Mesothelial cell of epicardium (in vitro differentiated cells): ENCODE measurements at regions not wholly inside any gene's neighbourhood (a gene's known extent, or its start where the extent isn't known, plus 50 kb on each side); places are given as distances from the start of the nearest gene placed in this dataset.

Source experiments
- DNase-seq, 2 experiments: peaks; one replicate each; pipeline ENCODE4 v3.0.0; 2021; ENCODE audit warnings: low spot score in 2 of 2; ENCODE audit not compliant: unreplicated experiment in 2 of 2
- H3K27ac Mint-ChIP-seq: 2 replicates; pipeline ENCODE4 v1.8.0; 2021; ENCODE audit warnings: mixed read lengths
- H3K27me3 Mint-ChIP-seq: 2 replicates; pipeline ENCODE4 v1.8.0; 2021; ENCODE audit warnings: low read depth, mixed read lengths
- H3K36me3 Mint-ChIP-seq: 2 replicates; pipeline ENCODE4 v1.8.0; 2021; ENCODE audit warnings: mixed read lengths
- H3K4me1 Mint-ChIP-seq: 2 replicates; pipeline ENCODE4 v1.8.0; 2021; ENCODE audit warnings: mixed read lengths
- H3K4me3 Mint-ChIP-seq: 2 replicates; pipeline ENCODE4 v1.8.0; 2021; ENCODE audit warnings: mild to moderate bottlenecking, moderate library complexity, mixed read lengths
- H3K9me3 Mint-ChIP-seq: 2 replicates; pipeline ENCODE4 v1.8.0; 2021; ENCODE audit warnings: mixed read lengths
- CTCF ChIP-seq: fragments of 200-600 bp; sonication (generic); IDR thresholded peaks from one replicate; pipeline ENCODE4 v1.5.0; 2021; ENCODE audit warnings: antibody characterized with exemption; ENCODE audit not compliant: unreplicated experiment

GRCh38 chr14:38135106-38135867 is 72.4 kb upstream of the SSTR1 start:
- H3K27me3 Mint-ChIP-seq: no peaks in the 10 kb centered on the region
- peaks cover 12% of the 10 kb centered on the region for H3K9me3 Mint-ChIP-seq
- H3K4me3 Mint-ChIP-seq: no peak overlapping the region
- no peaks in the 10 kb centered on the region for H3K36me3 Mint-ChIP-seq
- no peak for DNase-seq
- no peak overlapping the region for H3K27ac Mint-ChIP-seq
- H3K4me1 Mint-ChIP-seq: no peaks in the 10 kb centered on the region
- no peak for TF ChIP-seq CTCF

DNA sequence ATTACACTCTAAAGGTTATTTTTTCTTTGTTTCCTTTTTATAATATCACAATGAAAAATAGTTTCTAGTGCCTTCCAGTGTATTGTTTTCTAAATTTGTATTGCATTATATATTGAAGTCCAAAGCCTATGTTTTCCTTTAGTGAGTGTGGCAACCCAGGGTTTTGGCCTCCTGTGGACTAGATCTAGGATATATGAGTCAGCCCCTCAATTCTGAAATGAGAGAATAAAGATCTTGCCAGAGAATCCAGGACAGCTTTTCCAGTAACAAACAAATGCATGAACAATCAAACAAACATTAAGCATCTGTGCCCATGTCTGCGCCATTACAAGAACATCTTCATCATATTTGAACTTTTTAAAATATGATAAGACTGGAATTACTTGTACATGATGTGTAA is 70.7 kb upstream of the SSTR1 start:
- no peaks in the 10 kb centered on the region for H3K27me3 Mint-ChIP-seq
- H3K9me3 Mint-ChIP-seq: no peaks in the 10 kb centered on the region

DNA sequence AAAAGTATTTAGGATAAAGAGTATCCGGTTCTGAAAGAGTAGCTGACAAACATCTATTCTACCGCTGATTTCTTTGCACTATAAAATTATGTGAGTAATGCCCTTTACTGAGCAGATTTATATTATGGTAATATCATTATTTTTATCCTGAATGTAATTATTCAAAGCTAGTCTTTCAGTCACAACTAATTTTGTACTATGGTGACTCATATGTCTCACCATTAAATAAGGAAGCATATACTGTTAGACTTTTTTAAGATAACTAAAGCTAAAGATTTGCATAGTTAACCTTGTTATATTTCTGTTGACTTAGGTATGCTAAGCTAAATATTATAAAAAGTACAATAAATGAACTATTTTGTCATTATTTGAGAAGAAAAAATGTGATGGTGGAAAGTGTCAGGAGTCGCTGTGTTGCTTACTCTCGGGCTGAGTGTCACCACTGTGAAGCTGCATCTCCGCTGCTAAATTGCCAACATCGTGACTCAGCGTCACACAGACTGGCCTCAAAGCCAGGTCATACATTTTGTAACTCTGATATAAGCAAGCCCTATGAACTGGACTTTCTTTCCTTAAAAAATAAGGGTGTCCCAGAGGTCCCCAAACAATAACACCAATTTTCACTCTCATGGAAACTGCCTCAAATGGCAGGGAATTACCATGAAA is 69.1 kb upstream of the SSTR1 start:
- H3K27ac Mint-ChIP-seq: no peak overlapping the region
- no peaks in the 10 kb centered on the region for H3K36me3 Mint-ChIP-seq
- no peak overlapping the region for H3K4me3 Mint-ChIP-seq
- DNase-seq: no peak
- no peaks in the 10 kb centered on the region for H3K9me3 Mint-ChIP-seq
- no peaks in the 10 kb centered on the region for H3K27me3 Mint-ChIP-seq
- no peak for TF ChIP-seq CTCF
- H3K4me1 Mint-ChIP-seq: no peaks in the 10 kb centered on the region

More for the DNA sequence above, 70.7 kb upstream of the SSTR1 start:
- Mint-ChIP-seq H3K27ac (no peak overlapping the region), H3K4me3 (no peak overlapping the region), H3K4me1 (no peaks in the 10 kb centered on the region), H3K36me3 (no peaks in the 10 kb centered on the region)
- TF ChIP-seq CTCF: no peak
- DNase-seq: no peak

DNA sequence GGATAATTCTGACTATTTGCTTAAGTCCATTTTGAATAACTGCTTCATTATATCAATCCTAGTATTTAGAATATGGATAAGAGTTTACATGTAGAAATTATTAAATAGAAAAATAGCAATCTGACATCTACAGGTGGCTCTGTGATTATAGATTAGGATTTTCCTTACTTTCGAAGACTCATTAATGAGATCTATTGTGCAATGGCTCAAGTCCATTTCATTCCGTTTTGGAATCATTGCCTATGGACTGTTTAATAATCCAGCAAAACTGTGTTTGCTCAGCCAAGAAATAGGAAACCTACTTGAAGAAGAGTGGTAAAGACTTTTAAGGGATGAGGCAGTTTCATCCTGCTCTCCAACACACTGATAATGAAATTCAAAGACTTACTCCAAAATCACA is 67.8 kb upstream of the SSTR1 start:
- H3K4me1 Mint-ChIP-seq: no peaks in the 10 kb centered on the region
- no peaks in the 10 kb centered on the region for H3K36me3 Mint-ChIP-seq
- no peaks in the 10 kb centered on the region for H3K9me3 Mint-ChIP-seq
- TF ChIP-seq CTCF: no peak
- DNase-seq: no peak
- H3K27me3 Mint-ChIP-seq: no peaks in the 10 kb centered on the region
- no peak overlapping the region for H3K27ac Mint-ChIP-seq
- H3K4me3 Mint-ChIP-seq: no peak overlapping the region

DNA sequence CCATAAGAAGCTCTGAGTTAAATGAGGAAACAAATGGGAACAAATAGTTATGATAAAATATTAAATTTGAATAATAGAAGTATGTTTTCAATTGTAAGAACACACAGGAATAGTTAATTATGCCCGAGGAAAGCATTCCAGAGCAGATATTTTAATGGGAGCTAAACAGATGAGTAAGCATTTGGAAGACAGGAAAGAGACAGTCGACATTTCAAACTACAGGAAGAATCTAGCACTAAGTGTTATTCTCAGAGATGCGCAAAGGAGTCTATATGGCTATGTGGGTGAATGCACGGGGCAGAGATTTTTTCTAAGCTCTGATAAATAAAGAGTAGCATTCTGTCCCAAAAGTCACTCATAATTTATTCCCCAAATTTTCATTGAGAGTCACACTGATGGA is 64.5 kb upstream of the SSTR1 start:
- Mint-ChIP-seq H3K9me3 (no peaks in the 10 kb centered on the region), H3K27me3 (no peaks in the 10 kb centered on the region), H3K36me3 (no peaks in the 10 kb centered on the region), H3K27ac (no peak overlapping the region), H3K4me3 (no peak overlapping the region), H3K4me1 (no peaks in the 10 kb centered on the region)
- TF ChIP-seq CTCF: no peak
- DNase-seq: no peak
